H1 (cell line): ENCODE measurements at regions not wholly inside any gene's neighbourhood (a gene's known extent, or its start where the extent isn't known, plus 50 kb on each side); places are given as distances from the start of the nearest gene placed in this dataset.

Source experiments
- EGR1 ChIP-seq: IDR thresholded peaks from 2 replicates; pipeline ENCODE4 v1.6.1; 2011; ENCODE audit warnings: low read depth, low read length, borderline replicate concordance
- SIX5 ChIP-seq: IDR thresholded peaks from 2 replicates; pipeline ENCODE4 v1.6.1; 2011; ENCODE audit warnings: mild to moderate bottlenecking, low read depth, low read length
- TAF7 ChIP-seq: optimal IDR thresholded peaks from 2 replicates; pipeline ENCODE3; 2011; ENCODE audit warnings: low read depth, mild to moderate bottlenecking, inconsistent platforms, low read length, moderate library complexity, borderline replicate concordance
- TF ChIP-seq, protein P1 (sequence below): IDR thresholded peaks from 2 replicates; pipeline ENCODE4 v1.6.1; 2012; ENCODE audit warnings: inconsistent platforms

DNA sequence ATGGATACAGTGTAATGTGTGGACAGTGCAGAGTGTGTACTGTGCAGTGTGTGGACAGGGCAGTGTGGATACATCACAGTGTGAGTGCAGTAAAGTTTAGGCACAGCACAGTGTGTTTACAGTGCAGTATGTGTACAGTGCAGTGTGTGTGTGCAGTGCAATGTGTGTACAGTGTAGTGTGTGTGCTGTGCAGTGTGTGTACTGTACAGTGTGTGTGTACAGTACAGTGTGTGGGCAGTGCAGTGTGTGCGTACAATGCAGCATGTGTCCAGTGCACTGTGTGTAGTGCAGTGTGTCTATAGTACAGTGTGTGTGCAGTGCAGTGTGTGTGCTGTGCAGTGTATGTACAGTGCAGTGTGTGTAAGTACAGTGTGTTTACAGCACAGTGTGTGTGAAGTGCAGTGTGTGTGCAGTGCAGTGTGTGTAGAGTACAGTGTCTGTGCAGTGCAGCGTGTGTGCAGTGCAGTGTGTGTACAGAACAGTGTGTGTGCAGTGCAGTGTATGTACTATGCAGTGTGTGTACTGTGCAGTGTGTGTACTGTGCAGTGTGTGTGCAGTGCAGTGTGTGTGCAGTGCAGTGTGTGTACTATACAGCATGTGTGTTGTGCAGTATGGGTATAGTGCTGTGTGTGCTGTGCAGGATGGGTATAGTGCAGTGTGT lies 385.2 kb downstream of the KIF16B start (continued):
- TF ChIP-seq TAF7 = no peak
- no peak for TF ChIP-seq EGR1
- TF ChIP-seq SIX5 = no peak
- TF ChIP-seq, protein P1, sequence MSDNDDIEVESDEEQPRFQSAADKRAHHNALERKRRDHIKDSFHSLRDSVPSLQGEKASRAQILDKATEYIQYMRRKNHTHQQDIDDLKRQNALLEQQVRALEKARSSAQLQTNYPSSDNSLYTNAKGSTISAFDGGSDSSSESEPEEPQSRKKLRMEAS = no peak
